H1 (cell line): ENCODE measurements at regions not wholly inside any gene's neighbourhood (a gene's known extent, or its start where the extent isn't known, plus 50 kb on each side); places are given as distances from the start of the nearest gene placed in this dataset.
A peak's percentile ranks its signal among the peaks of the same experiment; 100 is the strongest.

Experiments used
- CTCF ChIA-PET: fragments of 300-600 bp; sonication (Branson Sonifier 250); formaldehyde crosslinking; loops from one replicate; lab custom pipeline; 2021; ENCODE audit not compliant: partially characterized antibody; lab: Charles Lee
- POLR2A ChIA-PET: fragments of 300-600 bp; sonication (Branson Sonifier 250); formaldehyde crosslinking; loops from one replicate; lab custom pipeline; 2021; ENCODE audit warnings: inconsistent platforms; ENCODE audit not compliant: partially characterized antibody; lab: Charles Lee
- DNase-seq, 2 experiments: peaks; one replicate each; pipeline versions ENCODE4 v3.0.0 to v3.0.0-alpha.2; 2010 to 2022; ENCODE audit warnings: low spot score in 2 of 2, low read depth in 1 of 2, mixed read lengths in 1 of 2
- FAIRE-seq: peaks from 2 replicates; lab custom pipeline; 2011; peaks lifted over from hg19 to GRCh38; lab: Jason Lieb, UNC
- H2AFZ ChIP-seq: 2 replicates; pipeline ENCODE4 v1.8.1; 2012; ENCODE audit warnings: low read length, inconsistent platforms
- H2AK5ac ChIP-seq: 2 replicates; pipeline ENCODE4 v1.6.1; 2013; ENCODE audit warnings: low read depth, low read length
- H2BK120ac ChIP-seq: replicated peaks from 2 replicates; pipeline ENCODE3; 2013; ENCODE audit warnings: low read depth, low read length, inconsistent platforms
- H2BK12ac ChIP-seq: 2 replicates; pipeline ENCODE4 v1.6.1; 2013; ENCODE audit warnings: low read depth, low read length
- H2BK15ac ChIP-seq: 2 replicates; pipeline ENCODE4 v1.6.1; 2013; ENCODE audit warnings: low read length
- H2BK20ac ChIP-seq: 2 replicates; pipeline ENCODE4 v1.6.1; 2013; ENCODE audit warnings: low read length
- H2BK5ac ChIP-seq: 2 replicates; pipeline ENCODE4 v1.6.1; 2013; ENCODE audit warnings: low read depth, low read length
- H3K14ac ChIP-seq: 2 replicates; pipeline ENCODE4 v1.6.1; 2013; ENCODE audit warnings: inconsistent platforms; ENCODE audit not compliant: insufficient read length
- H3K18ac ChIP-seq: 2 replicates; pipeline ENCODE4 v1.6.1; 2013; ENCODE audit warnings: low read length; ENCODE audit errors: extremely low read depth
- H3K23ac ChIP-seq: 2 replicates; pipeline ENCODE4 v1.6.1; 2013; ENCODE audit warnings: inconsistent platforms; ENCODE audit not compliant: insufficient read length
- H3K23me2 ChIP-seq: 2 replicates; pipeline ENCODE4 v1.6.1; 2013; ENCODE audit warnings: low read depth, low read length
- H3K27ac ChIP-seq: 2 replicates; pipeline ENCODE4 v1.6.1; 2011; ENCODE audit warnings: low read depth, low read length, inconsistent platforms
- H3K27me3 ChIP-seq, 4 experiments: replicated peaks in 1 of 4; 1 replicate in 1 of 4; 2 replicates in 3 of 4; pipeline versions ENCODE4 v1.6.1 to v1.8.1; 2011 to 2013; ENCODE audit warnings: low read length in 3 of 4, mild to moderate bottlenecking in 3 of 4, inconsistent platforms in 2 of 4, mixed read lengths in 2 of 4, moderate library complexity in 1 of 4; ENCODE audit not compliant: control insufficient read depth in 3 of 4, insufficient read depth in 3 of 4; ENCODE audit errors: extremely low read depth in 1 of 4
- H3K36me3 ChIP-seq, 4 experiments: 2 replicates each; pipeline versions ENCODE4 v1.6.1 to v1.8.1; 2011 to 2013; ENCODE audit warnings: mild to moderate bottlenecking in 4 of 4, low read length in 3 of 4, moderate library complexity in 2 of 4, control low read depth in 1 of 4, inconsistent platforms in 1 of 4; ENCODE audit not compliant: insufficient read depth in 4 of 4, control insufficient read depth in 2 of 4
- H3K4ac ChIP-seq: replicated peaks from 2 replicates; pipeline ENCODE3; 2013; ENCODE audit warnings: low read length, low read depth, mixed read lengths, inconsistent platforms; ENCODE audit not compliant: insufficient read length
- H3K4me1 ChIP-seq, 4 experiments: replicated peaks in 1 of 4; 1 replicate in 1 of 4; 2 replicates in 3 of 4; pipeline versions ENCODE4 v1.6.1 to v1.8.1; 2011 to 2013; ENCODE audit warnings: low read length in 3 of 4, inconsistent platforms in 2 of 4, mixed read lengths in 1 of 4; ENCODE audit not compliant: insufficient read depth in 4 of 4, control insufficient read depth in 3 of 4
- H3K4me2 ChIP-seq, 2 experiments: 2 replicates each; pipeline versions ENCODE4 v1.6.1 to v1.8.1; 2011 to 2013; ENCODE audit warnings: low read depth in 2 of 2, low read length in 2 of 2, control low read depth in 1 of 2, inconsistent platforms in 1 of 2, mild to moderate bottlenecking in 1 of 2; ENCODE audit not compliant: insufficient read depth in 1 of 2
- H3K4me3 ChIP-seq, 4 experiments: fragments of 200-600, 300-600 bp in 1 of 4; sonication (generic), shearing (Covaris generic), sonication (Bioruptor Twin) in 1 of 4; 2 replicates each; pipeline versions ENCODE4 v1.5.1 to v1.8.1; 2011 to 2016; ENCODE audit warnings: low read length in 4 of 4, low read depth in 3 of 4, control low read depth in 2 of 4, inconsistent platforms in 2 of 4, mild to moderate bottlenecking in 2 of 4, mixed read lengths in 1 of 4, moderate library complexity in 1 of 4; ENCODE audit not compliant: insufficient read depth in 2 of 4; ENCODE audit errors: extremely low read depth in 1 of 4
- H3K56ac ChIP-seq: replicated peaks from 2 replicates; pipeline ENCODE3; 2013; ENCODE audit warnings: low read depth, mild to moderate bottlenecking, mixed read lengths, low read length, inconsistent platforms; ENCODE audit not compliant: insufficient read length
- H3K79me1 ChIP-seq: 2 replicates; pipeline ENCODE4 v1.6.1; 2013; ENCODE audit warnings: low read depth, low read length, control low read depth
- H3K79me2 ChIP-seq, 2 experiments: 2 replicates each; pipeline versions ENCODE4 v1.6.1 to v1.8.1; 2012 to 2013; ENCODE audit warnings: low read length in 2 of 2, mild to moderate bottlenecking in 2 of 2, inconsistent platforms in 1 of 2; ENCODE audit not compliant: insufficient read depth in 2 of 2, control insufficient read depth in 1 of 2
- H3K9ac ChIP-seq, 4 experiments: replicated peaks in 1 of 4; 1 replicate in 1 of 4; 2 replicates in 3 of 4; pipeline versions ENCODE4 v1.6.1 to v1.8.1; 2011 to 2013; ENCODE audit warnings: low read depth in 3 of 4, low read length in 3 of 4, control low read depth in 2 of 4, mild to moderate bottlenecking in 2 of 4, moderate library complexity in 2 of 4, inconsistent platforms in 1 of 4; ENCODE audit errors: extremely low read depth in 1 of 4
- H3K9me3 ChIP-seq, 2 experiments: 2 replicates each; pipeline versions ENCODE4 v1.6.1 to v1.8.1; 2012 to 2013; ENCODE audit warnings: mild to moderate bottlenecking in 2 of 2, moderate library complexity in 2 of 2, control low read depth in 1 of 2, inconsistent platforms in 1 of 2, low read depth in 1 of 2, low read length in 1 of 2, mixed read lengths in 1 of 2; ENCODE audit not compliant: insufficient read depth in 2 of 2
- H4K20me1 ChIP-seq, 2 experiments: replicated peaks in 1 of 2; 2 replicates each; pipeline versions ENCODE3 to v1.8.1; 2011 to 2013; ENCODE audit warnings: inconsistent platforms in 2 of 2, low read length in 2 of 2, mild to moderate bottlenecking in 1 of 2; ENCODE audit not compliant: insufficient read depth in 2 of 2, control insufficient read depth in 1 of 2
- H4K5ac ChIP-seq: 2 replicates; pipeline ENCODE4 v1.6.1; 2013; ENCODE audit warnings: low read length, low read depth, mixed read lengths, inconsistent platforms; ENCODE audit not compliant: insufficient read length
- H4K8ac ChIP-seq: 2 replicates; pipeline ENCODE4 v1.8.0; 2013; ENCODE audit warnings: mild to moderate bottlenecking, moderate library complexity, low read length, inconsistent platforms; ENCODE audit not compliant: insufficient read depth; ENCODE audit errors: extremely low read depth
- H4K91ac ChIP-seq: replicated peaks from 2 replicates; pipeline ENCODE3; 2013; ENCODE audit warnings: low read length, mixed read lengths, inconsistent platforms; ENCODE audit not compliant: insufficient read length
- CREB1 ChIP-seq: IDR thresholded peaks from 2 replicates; pipeline ENCODE4 v1.6.1; 2012; ENCODE audit warnings: inconsistent platforms
- JUND ChIP-seq: IDR thresholded peaks from 2 replicates; pipeline ENCODE4 v1.6.1; 2011; ENCODE audit warnings: mild to moderate bottlenecking, improper control_type of control experiment, low read length
- KDM4A ChIP-seq: IDR thresholded peaks from one replicate; pipeline ENCODE4 v1.7.1; 2012; ENCODE audit warnings: low read depth, mild to moderate bottlenecking, moderate library complexity, low read length, inconsistent platforms; ENCODE audit not compliant: severe bottlenecking
- KDM5A ChIP-seq: fragments of 200-600 bp; IDR thresholded peaks from 2 replicates; pipeline ENCODE4 v1.7.1; 2012; ENCODE audit warnings: mild to moderate bottlenecking, low read length, inconsistent platforms, mixed read lengths
- RAD21 ChIP-seq, 2 experiments: IDR thresholded peaks in 1 of 2; conservative IDR thresholded peaks in 1 of 2; 2 replicates each; pipeline ENCODE4 v1.6.1; 2011; ENCODE audit warnings: low read depth in 2 of 2, low read length in 2 of 2, improper control_type of control experiment in 1 of 2, inconsistent platforms in 1 of 2, mild to moderate bottlenecking in 1 of 2, moderate library complexity in 1 of 2
- SIRT6 ChIP-seq: IDR thresholded peaks from one replicate; pipeline ENCODE4 v1.7.1; 2012; ENCODE audit warnings: low read length, inconsistent platforms
- SIX5 ChIP-seq: IDR thresholded peaks from 2 replicates; pipeline ENCODE4 v1.6.1; 2011; ENCODE audit warnings: mild to moderate bottlenecking, low read depth, low read length
- SP2 ChIP-seq: IDR thresholded peaks from 2 replicates; pipeline ENCODE4 v1.6.1; 2012; ENCODE audit warnings: mild to moderate bottlenecking, low read length, inconsistent platforms
- TEAD4 ChIP-seq: IDR thresholded peaks from 2 replicates; pipeline ENCODE4 v1.6.1; 2012; ENCODE audit warnings: low read depth, low read length, inconsistent platforms, mixed read lengths
- WGBS, 2 experiments: shearing (Covaris generic) in 1 of 2; methylation state at CpG; one replicate each; pipeline versions ENCODE4 v1.1.6 to v1.1.7; 2013 to 2015; ENCODE audit warnings: low lambda C conversion rate in 2 of 2, mixed read lengths in 2 of 2, inconsistent platforms in 1 of 2, low coverage in 1 of 2, missing lambda C conversion rate in 1 of 2; ENCODE audit not compliant: insufficient replicate concordance in 2 of 2, insufficient coverage in 1 of 2, insufficient read length in 1 of 2; ENCODE audit errors: extremely low coverage in 1 of 2, missing lambda C conversion rate in 1 of 2; 5-methylcytosine and 5-hydroxymethylcytosine counted together
- TF ChIP-seq, protein P1 (sequence below): IDR thresholded peaks from 2 replicates; pipeline ENCODE4 v1.6.1; 2011; ENCODE audit warnings: low read length, improper control_type of control experiment
- TF ChIP-seq, protein P2 (sequence below): IDR thresholded peaks from 2 replicates; pipeline ENCODE4 v1.6.1; 2012; ENCODE audit warnings: inconsistent platforms
- TF ChIP-seq, protein P3 (sequence below): IDR thresholded peaks from 2 replicates; pipeline ENCODE4 v1.6.1; 2012; ENCODE audit warnings: inconsistent platforms

DNA sequence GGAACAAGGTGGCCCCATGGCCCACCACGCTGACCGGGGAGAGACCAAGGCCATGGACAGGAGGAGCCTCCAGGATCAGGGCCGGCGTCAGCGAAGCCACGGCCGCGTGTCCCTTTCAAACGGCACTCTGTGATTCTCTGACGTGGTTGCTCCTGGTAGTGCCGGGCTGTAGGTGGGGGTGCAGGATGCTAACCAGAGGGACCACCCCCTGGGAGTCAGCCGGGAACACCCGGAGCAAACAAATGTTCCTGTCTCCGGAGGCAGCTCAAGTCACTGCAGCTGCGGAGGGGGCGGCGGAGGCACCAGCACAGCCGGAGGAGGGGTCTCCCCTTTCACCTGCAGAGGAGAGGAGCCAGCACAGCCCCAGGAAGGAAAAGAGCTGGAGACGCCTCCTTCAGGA is 750.6 kb upstream of the SALL3 start:
- Histone ChIP-seq H3K27me3 (no peaks in the 10 kb centered on the region), H3K4me2 (peak overlapping the region in 1 of 2 experiments; percentile 43; a peak in 2 of 4 replicates), H3K27ac (no peak overlapping the region), H2BK5ac (no peak overlapping the region), H3K4ac (no peak overlapping the region), H2BK15ac (no peak overlapping the region), H3K23me2 (no peaks in the 10 kb centered on the region), H2BK120ac (no peak overlapping the region), H3K36me3 (no peaks in the 10 kb centered on the region), H4K8ac (no peak overlapping the region), H2BK20ac (0 out of 2 replicates have a peak overlapping the region, but pooled peaks have one; percentile 25), H3K9me3 (no peaks in the 10 kb centered on the region), H2AK5ac (no peak overlapping the region), H4K5ac (peak overlapping the region; percentile 55), H3K18ac (peak overlapping the region; percentile 64; the same call in 1 of the 2 replicates), H3K79me1 (no peaks in the 10 kb centered on the region)
- FAIRE-seq: no peak
- POLR2A ChIA-PET: no interaction called here
- DNase-seq: peak; percentile 25 to 62
- WGBS, 2 experiments: 55% methylated on average over 14 of the region's 19 CpGs; no CpG with 5 or more reads in 1 of the 2 experiments
- TF ChIP-seq JUND: no peak
- no peak for TF ChIP-seq SP2
- TF ChIP-seq RAD21 (IDR thresholded peaks at IDR 0.05 in 1 of 2, conservative IDR thresholded peaks at IDR 0.05 in 1 of 2; ENCODE audit: low read depth in 2 of 2, low read length in 2 of 2): peak in 1 of 2 experiments; percentile 19; a peak in 2 of 4 replicates
- TF ChIP-seq, protein P1, sequence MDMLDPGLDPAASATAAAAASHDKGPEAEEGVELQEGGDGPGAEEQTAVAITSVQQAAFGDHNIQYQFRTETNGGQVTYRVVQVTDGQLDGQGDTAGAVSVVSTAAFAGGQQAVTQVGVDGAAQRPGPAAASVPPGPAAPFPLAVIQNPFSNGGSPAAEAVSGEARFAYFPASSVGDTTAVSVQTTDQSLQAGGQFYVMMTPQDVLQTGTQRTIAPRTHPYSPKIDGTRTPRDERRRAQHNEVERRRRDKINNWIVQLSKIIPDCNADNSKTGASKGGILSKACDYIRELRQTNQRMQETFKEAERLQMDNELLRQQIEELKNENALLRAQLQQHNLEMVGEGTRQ: no peak
- no peak for TF ChIP-seq SIX5
- TF ChIP-seq SIRT6: no peak
- TF ChIP-seq, protein P2, sequence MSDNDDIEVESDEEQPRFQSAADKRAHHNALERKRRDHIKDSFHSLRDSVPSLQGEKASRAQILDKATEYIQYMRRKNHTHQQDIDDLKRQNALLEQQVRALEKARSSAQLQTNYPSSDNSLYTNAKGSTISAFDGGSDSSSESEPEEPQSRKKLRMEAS: peak; percentile 80
- no peak for TF ChIP-seq TEAD4
- peak; percentile 44 for TF ChIP-seq KDM4A
- TF ChIP-seq KDM5A: no peak
- peak; percentile 29; the same call in 1 of the 2 replicates for TF ChIP-seq CREB1
- TF ChIP-seq, protein P3, sequence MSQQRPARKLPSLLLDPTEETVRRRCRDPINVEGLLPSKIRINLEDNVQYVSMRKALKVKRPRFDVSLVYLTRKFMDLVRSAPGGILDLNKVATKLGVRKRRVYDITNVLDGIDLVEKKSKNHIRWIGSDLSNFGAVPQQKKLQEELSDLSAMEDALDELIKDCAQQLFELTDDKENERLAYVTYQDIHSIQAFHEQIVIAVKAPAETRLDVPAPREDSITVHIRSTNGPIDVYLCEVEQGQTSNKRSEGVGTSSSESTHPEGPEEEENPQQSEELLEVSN: peak; percentile 63
- TF ChIP-seq, all 59 proteins: peak for 5
- Histone ChIP-seq H3K4me3 (peak overlapping the region in 1 of 4 experiments; percentile 44; a peak in 2 of 8 replicates), H3K14ac (no peak overlapping the region), H3K4me1 (peaks cover 0 to 5% (median 2%) of the 10 kb centered on the region in 4 experiments; a peak in 3 of 7 replicates), H4K20me1 (no peaks in the 10 kb centered on the region), H3K9ac (no peak overlapping the region), H3K79me2 (no peaks in the 10 kb centered on the region), H3K23ac (no peak overlapping the region), H3K56ac (peak overlapping the region; percentile 10), H4K91ac (peak overlapping the region; percentile 45), H2AFZ (peak overlapping the region; percentile 80; the same call in 1 of the 2 replicates), H2BK12ac (no peak overlapping the region)
- CTCF ChIA-PET: interaction anchor here (1.0 kb wide), 1 partner anchor 16 kb away, joined by 4 read pairs; no protein-coding TSS in a partner anchor
